Ecto neural progenitor cell (in vitro differentiated cells): ENCODE measurements at regions not wholly inside any gene's neighbourhood (a gene's known extent, or its start where the extent isn't known, plus 50 kb on each side); places are given as distances from the start of the nearest gene placed in this dataset.
A peak's percentile ranks its signal among the peaks of the same experiment; 100 is the strongest.
"Not testable (repeated sequence)": the region's sequence is repeated elsewhere in the genome, so short reads cannot be mapped to it uniquely, and the experiment has no call there.

Experiments used
- DNase-seq: peaks from one replicate; pipeline ENCODE4 v3.0.0-alpha.2; 2018; ENCODE audit warnings: low spot score

- not testable (repeated sequence) for DNase-seq
Observed at GRCh38 chr4:9505341-9505740, 61.1 kb downstream of the DEFB131A start.

GRCh38 chr4:9506672-9507071 lies 62.5 kb downstream of the DEFB131A start:
- DNase-seq, result not testable (repeated sequence)

- not testable (repeated sequence) for DNase-seq
Observed at GRCh38 chr4:9512941-9513340, 68.7 kb downstream of the DEFB131A start.

DNA sequence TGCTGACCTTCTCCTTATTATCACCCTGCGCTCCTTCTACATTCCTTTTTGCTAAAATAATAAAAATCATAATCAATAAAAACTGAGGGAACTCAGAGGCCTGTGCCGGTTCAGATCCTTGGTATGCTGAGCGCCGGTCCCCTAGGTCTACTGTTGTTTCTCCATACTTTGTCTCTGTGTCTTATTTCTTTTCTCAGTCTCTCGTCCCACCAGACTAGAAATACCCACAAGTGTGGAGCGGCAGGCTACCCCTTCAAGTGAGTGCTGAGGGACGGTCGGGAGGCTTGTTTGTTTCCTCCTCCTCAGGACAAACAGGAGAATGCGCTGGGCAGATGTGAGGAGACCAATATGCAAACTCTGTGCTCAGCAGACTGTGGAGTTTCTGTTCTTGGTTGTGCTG lies 75.4 kb downstream of the DEFB131A start:
- DNase-seq, result not testable (repeated sequence)

DNA sequence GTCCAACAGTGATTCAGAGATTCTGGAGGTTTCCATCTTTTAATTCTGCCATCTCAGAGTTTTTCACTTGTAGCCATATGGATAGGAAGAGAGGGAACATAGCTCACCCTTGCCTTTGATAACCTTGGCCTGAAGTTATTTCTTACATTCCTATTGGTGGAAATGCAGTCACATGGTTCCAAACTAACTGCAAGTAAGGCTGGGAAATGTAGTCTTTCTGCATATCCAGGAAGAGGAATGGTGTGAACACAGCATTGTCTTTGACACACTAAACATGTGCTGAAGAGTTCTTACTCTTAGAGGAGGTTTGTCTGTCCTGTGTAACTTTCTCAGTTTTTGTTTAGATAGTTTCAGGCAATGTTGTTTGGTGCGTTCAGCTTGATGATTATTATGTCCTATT lies 78.7 kb downstream of the DEFB131A start:
- DNase-seq, result not testable (repeated sequence)

- not testable (repeated sequence) for DNase-seq
Observed at GRCh38 chr4:9524406-9524805, 80.2 kb downstream of the DEFB131A start.

DNA sequence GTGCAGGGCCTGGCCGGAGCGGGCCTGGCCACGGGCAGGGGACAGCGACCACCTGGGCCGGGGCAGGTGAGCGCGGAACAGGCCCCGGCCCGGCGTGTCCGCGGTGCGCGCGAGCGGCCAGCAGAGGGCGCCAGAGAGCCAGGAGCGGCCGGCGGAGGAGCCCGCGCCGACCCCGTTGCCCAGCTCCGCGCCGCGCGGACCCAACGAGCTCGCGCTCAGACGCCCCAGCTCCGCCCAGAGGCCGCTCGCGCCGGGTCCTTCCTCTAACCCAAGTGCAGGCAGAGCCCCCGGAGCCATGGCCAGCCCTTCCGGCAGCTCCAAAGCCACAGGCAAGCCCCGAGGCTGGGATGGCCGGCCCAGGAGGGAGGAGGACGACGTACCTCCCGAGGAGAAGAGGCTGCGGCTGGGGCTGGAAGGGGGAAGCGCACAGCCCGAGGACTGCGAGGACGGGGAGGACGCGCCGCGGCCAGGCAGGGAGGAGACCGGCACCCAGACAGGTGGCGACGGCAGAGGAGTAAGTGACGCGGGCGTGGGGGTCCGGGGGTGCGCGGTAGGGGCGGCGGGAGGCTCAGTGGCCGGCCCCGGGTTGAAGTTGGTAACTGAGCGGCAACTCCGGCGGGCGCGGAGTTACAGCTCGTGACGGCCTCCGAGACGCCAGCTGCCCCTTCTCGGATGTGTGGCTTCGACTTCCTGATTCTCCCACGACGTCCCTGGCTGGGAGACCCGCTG lies 88.1 kb downstream of the DEFB131A start:
- DNase-seq, result peak; percentile 90

- DNase-seq, result not testable (repeated sequence)
Observed at GRCh38 chr4:9532863-9533192, 88.6 kb downstream of the DEFB131A start.

GRCh38 chr4:9537101-9537500 lies 92.9 kb downstream of the DEFB131A start:
- not testable (repeated sequence) for DNase-seq

GRCh38 chr4:9539939-9540520 lies 95.8 kb downstream of the DEFB131A start:
- DNase-seq, result not testable (repeated sequence)

GRCh38 chr4:9541388-9541915 lies 97.2 kb downstream of the DEFB131A start:
- DNase-seq, result not testable (repeated sequence)

- DNase-seq, result not testable (repeated sequence)
Observed at GRCh38 chr4:9544851-9545250, 100.6 kb downstream of the DEFB131A start.

- DNase-seq, result not testable (repeated sequence)
Observed at GRCh38 chr4:9547470-9547869, 103.3 kb downstream of the DEFB131A start.

DNA sequence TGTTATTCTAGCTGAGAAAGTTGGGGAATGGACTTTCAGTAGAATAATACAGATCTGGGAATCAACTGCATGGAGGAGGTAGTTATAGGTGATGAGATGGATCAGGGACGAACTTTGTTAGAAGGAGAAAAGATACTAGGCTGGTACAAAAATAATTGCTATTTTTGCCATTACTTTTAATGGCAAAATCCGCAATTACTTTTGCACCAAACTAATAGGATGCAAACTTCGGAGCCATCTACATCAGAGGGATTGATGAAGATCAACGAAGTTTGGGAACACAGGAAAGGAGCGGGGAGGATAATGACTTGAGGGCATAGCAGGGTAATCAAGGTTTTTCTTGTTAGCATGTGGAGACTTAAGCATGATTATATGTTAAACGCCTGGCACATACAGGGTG lies 111.9 kb downstream of the DEFB131A start:
- not testable (repeated sequence) for DNase-seq

DNA sequence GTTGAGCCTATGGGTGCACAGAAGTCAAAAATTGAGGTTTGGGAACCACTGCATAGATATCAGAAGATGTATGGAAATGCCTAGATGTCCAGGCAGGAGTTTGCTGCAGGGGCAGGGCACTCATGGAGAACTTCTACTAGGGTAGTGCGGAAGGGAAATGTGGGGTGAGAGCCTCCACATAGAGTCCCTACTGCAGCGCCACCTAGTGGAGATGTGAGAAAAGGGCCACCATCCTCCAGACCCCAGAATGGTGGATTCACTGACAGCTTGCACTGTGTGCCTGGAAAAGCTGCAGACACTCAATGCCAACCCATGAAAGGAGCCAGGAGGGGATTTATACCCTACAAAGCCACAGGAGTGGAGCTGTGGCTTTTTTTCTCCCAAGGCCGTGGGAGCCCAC lies 133.7 kb downstream of the DEFB131A start:
- not testable (repeated sequence) for DNase-seq

DNA sequence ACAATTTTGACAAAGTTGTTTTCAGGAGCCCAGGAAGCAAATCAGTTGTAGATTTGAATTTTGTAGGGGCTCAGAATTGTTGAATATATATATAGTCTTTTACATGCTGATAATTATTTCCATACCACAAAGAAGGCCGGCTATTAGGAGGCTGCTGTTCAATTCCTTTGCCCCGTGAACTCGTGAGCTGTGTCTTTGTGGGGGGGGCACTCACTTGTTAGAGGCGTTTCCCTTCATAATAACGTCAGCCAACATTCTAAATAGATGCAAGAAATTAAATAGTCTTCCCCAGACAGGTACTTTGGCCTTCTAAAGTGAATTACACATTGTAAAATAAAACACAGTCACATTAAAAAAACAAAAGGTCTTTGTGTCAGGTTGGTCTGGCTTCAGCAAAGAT lies 138.7 kb downstream of the DEFB131A start:
- not testable (repeated sequence) for DNase-seq

DNA sequence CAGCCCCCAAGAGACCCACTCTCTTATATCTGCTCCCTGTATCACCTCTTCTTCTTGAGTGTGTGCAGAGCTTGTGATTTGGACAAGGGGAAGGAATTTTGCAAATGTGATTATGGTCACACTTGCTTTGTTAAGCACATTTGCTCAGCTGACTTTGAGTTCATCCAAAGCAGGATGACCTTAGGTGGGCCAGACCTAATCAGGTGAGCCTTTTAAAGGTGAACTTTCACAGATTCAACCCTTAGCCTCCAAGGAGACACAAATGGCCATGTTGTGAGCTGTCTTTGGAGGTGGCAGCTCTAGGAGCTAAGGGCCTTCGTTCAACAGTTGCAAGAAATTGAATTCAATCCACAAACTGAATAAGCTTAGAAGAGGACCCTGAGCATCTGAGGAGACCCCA lies 147.8 kb downstream of the DEFB131A start:
- no peak for DNase-seq

DNA sequence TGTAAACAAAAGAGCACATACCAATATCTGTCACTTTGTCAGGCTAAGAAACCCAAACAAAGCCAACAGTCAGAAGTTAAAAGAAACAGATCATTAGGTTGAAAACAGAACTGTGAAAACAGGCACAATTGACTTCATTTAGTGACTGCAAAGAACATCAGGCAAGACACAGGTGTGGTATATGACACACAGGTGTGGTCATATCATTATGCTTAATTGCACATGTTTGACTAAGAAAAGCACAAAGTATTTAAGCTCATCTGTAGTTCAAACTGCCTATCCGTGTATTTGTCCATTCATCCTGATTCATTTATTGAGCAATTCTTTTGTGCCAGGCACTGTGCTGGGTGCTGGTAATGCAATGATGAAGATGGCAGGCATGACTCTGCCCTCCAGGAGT lies 150.7 kb downstream of the DEFB131A start:
- no peak for DNase-seq

- not testable (repeated sequence) for DNase-seq
Observed at GRCh38 chr4:9595531-9595930, 151.3 kb downstream of the DEFB131A start.

- DNase-seq, result no peak
Observed at GRCh38 chr4:9599266-9599665, 155.1 kb downstream of the DEFB131A start.

GRCh38 chr4:9600246-9600645 lies 156.0 kb downstream of the DEFB131A start:
- no peak for DNase-seq

DNA sequence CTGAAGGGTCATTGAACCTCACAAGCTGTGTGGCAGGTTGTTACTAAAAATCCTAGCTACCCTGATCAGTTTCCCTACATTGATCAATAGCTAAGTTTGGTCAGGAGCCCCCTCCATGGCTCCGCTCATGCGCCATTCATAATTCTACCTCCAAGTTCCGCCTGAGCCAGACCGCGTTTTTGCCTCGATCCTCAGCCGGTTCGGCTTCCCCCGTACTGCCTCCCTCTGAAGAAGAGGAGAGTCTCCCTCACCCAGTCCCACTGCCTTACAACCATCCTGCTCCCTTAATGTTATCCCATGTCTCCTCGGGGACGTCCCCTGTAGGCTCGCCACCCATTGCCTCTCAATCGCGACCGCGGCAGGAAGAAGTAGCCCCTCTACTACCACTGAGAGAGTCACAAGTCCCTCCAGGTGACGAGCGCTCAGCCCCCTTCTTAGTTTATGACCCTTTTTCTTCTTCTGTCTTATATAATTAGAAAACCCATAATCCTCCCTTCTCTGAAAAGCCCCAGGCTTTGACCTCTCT lies 158.2 kb downstream of the DEFB131A start:
- no peak for DNase-seq
